OCI-LY3 (cell line): ENCODE measurements at regions not wholly inside any gene's neighbourhood (a gene's known extent, or its start where the extent isn't known, plus 50 kb on each side); places are given as distances from the start of the nearest gene placed in this dataset.

Source experiments
- H2AFZ ChIP-seq: fragments of 200-600, 300-600 bp; shearing (Covaris generic); 2 replicates; pipeline ENCODE4 v1.6.0; 2014; ENCODE audit warnings: antibody characterized with exemption, low read depth, low read length
- H3K27ac ChIP-seq: fragments of 200-600, 300-600 bp; sonication (generic); 2 replicates; pipeline ENCODE4 v1.5.1; 2014; ENCODE audit warnings: mild to moderate bottlenecking, low read length, moderate library complexity, mixed read lengths
- H3K27me3 ChIP-seq: fragments of 200-600, 300-600 bp; sonication (generic); 2 replicates; pipeline ENCODE4 v1.6.1; 2014; ENCODE audit warnings: low read depth, low read length, mixed read lengths
- H3K36me3 ChIP-seq: fragments of 200-600, 300-600 bp; sonication (generic); replicated peaks from 2 replicates; pipeline ENCODE3; 2014; ENCODE audit warnings: low read depth, low read length, mixed read lengths
- H3K4me1 ChIP-seq: fragments of 300-600, 200-600 bp; sonication (generic); 2 replicates; pipeline ENCODE4 v1.6.1; 2014; ENCODE audit warnings: low read length, mixed read lengths
- H3K4me2 ChIP-seq: fragments of 200-600, 300-600 bp; sonication (generic); 2 replicates; pipeline ENCODE4 v1.6.1; 2014; ENCODE audit warnings: low read length, mixed read lengths
- H3K4me3 ChIP-seq: fragments of 300-600, 200-600 bp; sonication (generic); 2 replicates; pipeline ENCODE4 v1.5.1; 2014; ENCODE audit warnings: antibody characterized with exemption, mild to moderate bottlenecking, low read length, moderate library complexity
- H3K79me2 ChIP-seq: fragments of 300-600, 200-600 bp; shearing (Covaris generic); 2 replicates; pipeline ENCODE4 v1.6.1; 2014; ENCODE audit warnings: mild to moderate bottlenecking, low read length, mixed read lengths
- H3K9ac ChIP-seq: fragments of 300-600, 200-600 bp; shearing (Covaris generic); 2 replicates; pipeline ENCODE4 v1.6.0; 2014; ENCODE audit warnings: mild to moderate bottlenecking, low read length, moderate library complexity
- H3K9me3 ChIP-seq: fragments of 200-600, 300-600 bp; shearing (Covaris generic); 2 replicates; pipeline ENCODE4 v1.6.1; 2014; ENCODE audit warnings: low read length, mixed read lengths; ENCODE audit not compliant: insufficient read depth
- H4K20me1 ChIP-seq: fragments of 200-600, 300-600 bp; sonication (generic); 2 replicates; pipeline ENCODE4 v1.6.1; 2016; ENCODE audit warnings: low read length, mixed read lengths; ENCODE audit not compliant: insufficient read depth
- EZH2phosphoT487 ChIP-seq: fragments of 200-600 bp; shearing (Covaris generic); IDR thresholded peaks from 2 replicates; pipeline ENCODE4 v1.6.1; 2018; ENCODE audit warnings: antibody characterized with exemption, mixed run types, low read depth
- TF ChIP-seq, protein P1 (sequence below): fragments of 200-600, 300-600 bp; sonication (generic); IDR thresholded peaks from 2 replicates; pipeline ENCODE4 v1.5.1; 2014; ENCODE audit warnings: antibody characterized with exemption, low read length, low read depth

- no peaks in the 10 kb centered on the region for H3K79me2 ChIP-seq
- H3K9ac ChIP-seq = no peak overlapping the region
- no peaks in the 10 kb centered on the region for H4K20me1 ChIP-seq
- no peak overlapping the region for H3K4me2 ChIP-seq
- H3K4me3 ChIP-seq = no peak overlapping the region
- no peaks in the 10 kb centered on the region for H3K9me3 ChIP-seq
- no peaks in the 10 kb centered on the region for H3K4me1 ChIP-seq
- no peak for TF ChIP-seq EZH2phosphoT487
- TF ChIP-seq, protein P1, sequence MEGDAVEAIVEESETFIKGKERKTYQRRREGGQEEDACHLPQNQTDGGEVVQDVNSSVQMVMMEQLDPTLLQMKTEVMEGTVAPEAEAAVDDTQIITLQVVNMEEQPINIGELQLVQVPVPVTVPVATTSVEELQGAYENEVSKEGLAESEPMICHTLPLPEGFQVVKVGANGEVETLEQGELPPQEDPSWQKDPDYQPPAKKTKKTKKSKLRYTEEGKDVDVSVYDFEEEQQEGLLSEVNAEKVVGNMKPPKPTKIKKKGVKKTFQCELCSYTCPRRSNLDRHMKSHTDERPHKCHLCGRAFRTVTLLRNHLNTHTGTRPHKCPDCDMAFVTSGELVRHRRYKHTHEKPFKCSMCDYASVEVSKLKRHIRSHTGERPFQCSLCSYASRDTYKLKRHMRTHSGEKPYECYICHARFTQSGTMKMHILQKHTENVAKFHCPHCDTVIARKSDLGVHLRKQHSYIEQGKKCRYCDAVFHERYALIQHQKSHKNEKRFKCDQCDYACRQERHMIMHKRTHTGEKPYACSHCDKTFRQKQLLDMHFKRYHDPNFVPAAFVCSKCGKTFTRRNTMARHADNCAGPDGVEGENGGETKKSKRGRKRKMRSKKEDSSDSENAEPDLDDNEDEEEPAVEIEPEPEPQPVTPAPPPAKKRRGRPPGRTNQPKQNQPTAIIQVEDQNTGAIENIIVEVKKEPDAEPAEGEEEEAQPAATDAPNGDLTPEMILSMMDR = no peak
- H2AFZ ChIP-seq = no peak overlapping the region
- H3K27me3 ChIP-seq = no peaks in the 10 kb centered on the region
- no peaks in the 10 kb centered on the region for H3K36me3 ChIP-seq
- no peak overlapping the region for H3K27ac ChIP-seq
These were observed 136.3 kb upstream of the MLIP start for GRCh38 chr6:53974941-53975340.

DNA sequence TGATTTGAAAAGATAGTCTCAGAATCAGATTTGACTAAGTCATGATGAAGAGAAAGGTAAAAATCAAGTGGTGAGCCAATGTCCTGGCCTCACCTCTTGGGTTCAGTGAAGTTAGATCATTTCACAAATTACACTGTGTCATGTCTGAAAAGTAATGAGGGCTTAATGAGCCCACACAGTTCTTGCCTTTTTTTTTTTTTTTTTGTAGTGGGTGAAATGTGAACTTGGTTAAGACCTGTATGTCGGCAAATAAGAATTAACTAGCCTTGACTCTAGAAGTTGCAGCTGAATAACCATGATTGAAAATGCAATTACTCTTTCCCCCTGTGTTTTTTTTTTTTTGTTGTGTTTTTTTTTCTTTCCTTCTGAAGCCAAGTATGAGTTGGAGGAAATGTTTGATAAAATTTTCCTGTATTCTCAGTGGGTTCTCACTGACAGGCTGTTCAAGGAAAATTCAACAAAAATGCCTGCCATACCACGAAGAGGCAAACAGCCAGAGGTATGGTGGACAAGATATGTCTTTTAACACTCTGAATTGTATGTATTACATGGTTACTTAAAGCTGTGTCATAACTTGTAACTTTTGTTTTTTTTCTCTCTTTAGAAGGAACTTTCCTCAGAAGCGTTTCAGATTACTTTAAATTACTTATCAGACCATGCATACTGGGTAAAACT lies 135.2 kb upstream of the MLIP start:
- Histone ChIP-seq H4K20me1 (no peaks in the 10 kb centered on the region), H3K36me3 (no peaks in the 10 kb centered on the region), H3K9me3 (no peaks in the 10 kb centered on the region), H3K27ac (no peak overlapping the region), H3K4me1 (no peaks in the 10 kb centered on the region), H3K4me3 (no peak overlapping the region), H3K9ac (no peak overlapping the region), H3K79me2 (no peaks in the 10 kb centered on the region), H2AFZ (no peak overlapping the region), H3K27me3 (no peaks in the 10 kb centered on the region), H3K4me2 (no peak overlapping the region)
- TF ChIP-seq, protein P1 = no peak
- TF ChIP-seq EZH2phosphoT487 = no peak

DNA sequence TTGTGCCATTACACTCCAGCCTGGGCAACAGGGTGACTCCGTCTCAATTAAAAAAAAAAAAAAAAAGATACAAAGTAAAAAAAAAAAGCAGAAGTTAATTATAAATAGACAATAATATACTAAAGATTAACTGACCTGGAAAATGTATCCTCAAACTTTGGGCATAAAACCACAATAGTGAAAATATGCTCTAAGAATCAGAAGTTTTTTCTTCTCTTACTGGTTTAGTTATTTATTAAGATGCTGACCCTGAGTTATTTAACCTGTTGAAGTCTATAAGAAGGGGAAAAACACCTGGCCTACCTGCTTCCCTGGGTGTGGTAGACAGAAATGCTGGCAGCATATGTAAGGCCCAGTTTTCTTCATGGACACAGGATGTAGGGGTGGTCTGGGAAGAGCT lies 133.7 kb upstream of the MLIP start:
- Histone ChIP-seq H3K9ac (no peak overlapping the region), H2AFZ (no peak overlapping the region), H3K36me3 (no peaks in the 10 kb centered on the region), H3K4me3 (no peak overlapping the region), H3K79me2 (no peaks in the 10 kb centered on the region), H3K27me3 (no peaks in the 10 kb centered on the region), H3K27ac (no peak overlapping the region), H3K9me3 (no peaks in the 10 kb centered on the region), H4K20me1 (no peaks in the 10 kb centered on the region), H3K4me1 (no peaks in the 10 kb centered on the region), H3K4me2 (no peak overlapping the region)
- TF ChIP-seq, protein P1 = no peak
- TF ChIP-seq EZH2phosphoT487 = no peak

- TF ChIP-seq EZH2phosphoT487 = no peak
- TF ChIP-seq, protein P1 = peak; percentile 92
- Histone ChIP-seq H3K4me2 (no peak overlapping the region), H3K9me3 (no peaks in the 10 kb centered on the region), H4K20me1 (no peaks in the 10 kb centered on the region), H3K36me3 (no peaks in the 10 kb centered on the region), H3K27ac (no peak overlapping the region), H3K4me1 (no peaks in the 10 kb centered on the region), H3K9ac (no peak overlapping the region), H3K27me3 (peaks cover 6% of the 10 kb centered on the region), H2AFZ (no peak overlapping the region), H3K79me2 (no peaks in the 10 kb centered on the region), H3K4me3 (no peak overlapping the region)
These were observed 131.7 kb upstream of the MLIP start for GRCh38 chr6:53979468-53980067.
